GM12864 (cell line): ENCODE measurements at regions not wholly inside any gene's neighbourhood (a gene's known extent, or its start where the extent isn't known, plus 50 kb on each side); places are given as distances from the start of the nearest gene placed in this dataset.
A peak's percentile ranks its signal among the peaks of the same experiment; 100 is the strongest.

Experiments used
- DNase-seq: peaks from one replicate; pipeline ENCODE4 v3.0.0-alpha.2; 2011; ENCODE audit warnings: low read depth
- H3K4me3 ChIP-seq: 2 replicates; pipeline ENCODE4 v1.5.1; 2011; ENCODE audit warnings: mild to moderate bottlenecking, low read depth, low read length, control low read depth
- CTCF ChIP-seq: IDR thresholded peaks from 2 replicates; pipeline ENCODE4 v1.5.1; 2011; ENCODE audit warnings: low read depth, mild to moderate bottlenecking, moderate library complexity, low read length, control low read depth, inconsistent platforms; ENCODE audit errors: missing control alignments

DNA sequence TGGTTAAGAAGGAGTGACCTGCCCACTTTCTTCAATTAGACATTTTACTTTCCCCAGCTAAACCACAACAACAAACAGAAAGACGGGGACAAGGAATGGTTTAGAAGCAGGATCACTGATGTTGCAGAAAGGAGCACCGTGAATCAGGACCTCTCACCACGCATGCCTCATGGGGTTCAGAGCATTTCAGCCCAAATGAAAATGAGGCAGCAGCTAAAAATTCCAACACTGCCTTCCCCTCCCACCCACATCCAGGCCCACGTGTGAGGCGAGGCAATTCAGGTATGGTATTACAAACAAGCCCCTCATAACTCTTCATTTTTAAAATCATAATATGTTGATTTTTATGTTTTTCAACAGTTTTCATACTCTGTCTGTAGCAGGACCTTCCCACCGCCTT is 194.1 kb upstream of the ARID1B start:
- no peak overlapping the region for H3K4me3 ChIP-seq
- no peak for DNase-seq
- TF ChIP-seq CTCF: no peak

DNA sequence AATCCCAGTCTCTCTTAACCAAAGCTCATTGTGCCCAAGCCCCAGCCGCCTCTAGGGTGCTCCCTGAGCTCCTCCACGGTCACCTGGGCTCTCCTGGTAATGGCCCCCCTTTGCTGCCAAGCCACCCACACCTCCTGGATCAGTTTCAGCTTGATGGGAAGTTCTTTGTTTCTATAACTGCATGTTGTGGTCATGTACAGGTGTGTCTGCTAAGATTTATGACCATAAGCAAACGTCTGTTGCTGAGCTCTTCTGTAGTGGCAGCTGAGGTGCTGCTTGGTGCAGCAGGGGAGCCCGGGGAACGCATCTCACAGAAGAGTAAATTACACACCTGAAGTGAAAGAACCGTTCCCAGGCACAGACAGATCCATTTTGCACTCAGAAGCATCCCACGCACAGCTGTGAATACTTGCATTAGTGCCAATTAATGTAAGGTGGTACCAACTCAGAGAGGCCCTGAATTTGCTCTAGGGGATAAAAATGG is 194.6 kb upstream of the ARID1B start:
- DNase-seq: peak; percentile 19
- H3K4me3 ChIP-seq: no peak overlapping the region
- no peak for TF ChIP-seq CTCF

- no peak for TF ChIP-seq CTCF
Observed at GRCh38 chr6:156579564-156579963, 197.6 kb upstream of the ARID1B start.

DNA sequence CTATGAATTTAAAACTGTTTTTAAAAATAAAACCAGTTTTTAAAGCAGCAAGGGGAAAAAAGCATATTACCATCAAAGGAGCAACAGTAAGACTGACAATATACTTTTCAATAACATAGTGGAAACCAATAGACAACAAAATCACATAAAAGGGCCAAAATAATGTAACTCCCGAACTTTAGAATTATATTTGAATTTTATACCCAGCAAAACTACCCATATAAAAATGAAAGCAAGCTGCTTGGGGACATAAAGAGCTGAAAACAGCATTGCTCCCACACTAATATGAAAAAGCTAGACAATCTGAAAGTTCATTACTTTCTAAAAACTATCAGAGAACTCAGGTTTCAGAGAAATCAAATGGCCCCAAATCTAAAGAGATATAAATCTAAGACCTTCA is 199.4 kb upstream of the ARID1B start:
- H3K4me3 ChIP-seq: no peak overlapping the region
- DNase-seq: no peak
- no peak for TF ChIP-seq CTCF

More at GRCh38 chr6:156579564-156579963, 197.6 kb upstream of the ARID1B start:
- DNase-seq: no peak
- no peak overlapping the region for H3K4me3 ChIP-seq

GRCh38 chr6:156575361-156575760 is 201.8 kb upstream of the ARID1B start:
- no peak overlapping the region for H3K4me3 ChIP-seq
- DNase-seq: no peak
- no peak for TF ChIP-seq CTCF

DNA sequence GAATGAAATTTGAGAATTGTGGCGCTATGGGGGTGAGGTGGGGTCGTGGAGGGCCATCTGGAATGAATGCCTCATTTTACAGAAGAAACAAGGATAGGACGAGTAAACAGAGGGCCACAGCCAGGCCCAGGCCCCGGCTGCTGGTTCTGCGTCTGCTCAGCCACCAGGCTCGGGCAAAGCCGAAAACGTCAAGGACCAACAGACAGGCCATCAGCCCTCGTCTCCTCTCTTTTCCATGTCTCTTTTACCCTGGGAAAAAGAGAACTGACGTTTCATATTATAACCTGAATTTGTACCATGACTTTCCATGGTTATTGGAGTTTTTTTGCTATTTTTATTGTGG is 212.4 kb upstream of the ARID1B start:
- no peak for TF ChIP-seq CTCF
- no peak overlapping the region for H3K4me3 ChIP-seq
- no peak for DNase-seq

DNA sequence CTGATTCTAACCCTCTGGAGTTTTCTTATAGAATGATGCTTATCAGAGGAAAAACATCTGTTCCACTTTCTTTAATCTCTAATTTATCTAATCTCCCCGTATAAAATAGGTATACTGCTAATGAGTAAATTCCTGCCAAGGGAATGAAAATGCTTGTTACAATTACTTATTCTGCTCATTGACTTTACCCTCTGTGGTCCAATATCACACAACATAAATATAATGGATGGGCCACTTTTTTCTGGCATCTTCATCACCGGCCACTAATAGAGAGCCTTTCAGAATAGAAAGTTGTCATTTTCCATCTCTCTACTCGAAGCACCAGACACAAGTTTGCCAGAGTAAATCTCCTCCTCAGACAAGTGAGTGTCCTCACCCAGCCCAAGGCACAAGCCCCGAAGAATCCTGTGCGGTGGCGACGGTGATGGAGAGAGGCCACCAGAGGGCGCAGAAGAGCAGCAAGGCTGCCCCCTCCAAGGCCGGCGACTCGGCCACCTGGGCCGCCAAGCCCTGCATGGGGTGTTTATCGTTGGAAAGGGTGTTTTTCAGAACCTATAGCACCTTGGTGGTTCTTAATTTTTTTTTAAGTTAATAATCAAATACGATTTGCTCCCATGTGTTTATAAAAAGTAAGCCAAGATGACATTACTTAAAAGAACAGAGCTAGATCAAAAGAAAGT is 212.9 kb upstream of the ARID1B start:
- peak; percentile 89 for TF ChIP-seq CTCF
- H3K4me3 ChIP-seq: no peak overlapping the region
- DNase-seq: peak; percentile 19
